ENCODE measurements at regions not wholly inside any gene's neighbourhood (a gene's known extent, or its start where the extent isn't known, plus 50 kb on each side); places are given as distances from the start of the nearest gene placed in this dataset.

DNA sequence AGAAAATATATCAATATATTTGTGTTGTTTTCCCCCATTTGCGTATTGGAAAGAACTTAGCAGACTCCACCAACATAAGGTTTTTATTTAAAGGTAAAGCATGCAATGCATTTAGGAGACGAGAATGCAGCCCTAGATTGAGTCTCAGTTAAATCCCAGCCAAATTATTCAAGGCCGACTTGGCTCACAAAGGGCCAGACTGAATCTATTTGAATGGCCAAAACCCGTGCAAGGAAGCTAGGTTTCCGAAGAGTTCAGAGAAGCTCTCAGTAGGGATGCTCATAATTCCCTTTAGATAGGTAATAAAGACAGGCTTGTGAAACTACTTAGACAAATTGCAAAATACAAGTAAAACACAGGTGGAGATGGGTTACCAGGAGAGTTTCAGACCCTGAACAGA lies 520.3 kb downstream of the CDH9 start:
- Histone ChIP-seq H3K4me2 (ENCODE audit: low read length) (no peak overlapping the region), H3K9me2 (ENCODE audit: insufficient read depth, low read length) (no peaks in the 10 kb centered on the region), H2AFZ (ENCODE audit: low read depth, low read length) (no peak overlapping the region), H3K79me2 (replicated peaks; ENCODE audit: insufficient read depth, low read length) (no peaks in the 10 kb centered on the region), H3K27ac (ENCODE audit: low read length) (no peak overlapping the region), H3K9ac (ENCODE audit: low read length) (no peak overlapping the region), H3K36me3 (ENCODE audit: insufficient read depth, low read length) (no peaks in the 10 kb centered on the region), H3K4me3 (ENCODE audit: low read length) (no peak overlapping the region), H4K20me1 (ENCODE audit: insufficient read depth) (no peaks in the 10 kb centered on the region), H3K9me3 (ENCODE audit: low read length) (no peaks in the 10 kb centered on the region), H3K27me3 (ENCODE audit: insufficient read depth, low read depth, low read length) (no peaks in the 10 kb centered on the region), H3F3A (ENCODE audit: insufficient read depth, low read length, poor library complexity, severe bottlenecking) (no peaks in the 10 kb centered on the region)
- TF ChIP-seq TAF1 (IDR thresholded peaks at IDR 0.05; ENCODE audit: low read depth) (no peak), SMC3 (conservative IDR thresholded peaks at IDR 0.05; ENCODE audit: poor library complexity) (no peak), EP300 (conservative IDR thresholded peaks at IDR 0.05; ENCODE audit: poor library complexity, severe bottlenecking) (no peak), POLR2AphosphoS5 (IDR thresholded peaks at IDR 0.05) (no peak), EZH2 (IDR thresholded peaks at IDR 0.05; ENCODE audit: borderline replicate concordance, insufficient read depth, low read length, poor library complexity, severe bottlenecking) (no peak), RAD21 (conservative IDR thresholded peaks at IDR 0.05) (no peak), MXI1 (conservative IDR thresholded peaks at IDR 0.05; ENCODE audit: poor library complexity, severe bottlenecking) (no peak)
- TF ChIP-seq, protein P1, sequence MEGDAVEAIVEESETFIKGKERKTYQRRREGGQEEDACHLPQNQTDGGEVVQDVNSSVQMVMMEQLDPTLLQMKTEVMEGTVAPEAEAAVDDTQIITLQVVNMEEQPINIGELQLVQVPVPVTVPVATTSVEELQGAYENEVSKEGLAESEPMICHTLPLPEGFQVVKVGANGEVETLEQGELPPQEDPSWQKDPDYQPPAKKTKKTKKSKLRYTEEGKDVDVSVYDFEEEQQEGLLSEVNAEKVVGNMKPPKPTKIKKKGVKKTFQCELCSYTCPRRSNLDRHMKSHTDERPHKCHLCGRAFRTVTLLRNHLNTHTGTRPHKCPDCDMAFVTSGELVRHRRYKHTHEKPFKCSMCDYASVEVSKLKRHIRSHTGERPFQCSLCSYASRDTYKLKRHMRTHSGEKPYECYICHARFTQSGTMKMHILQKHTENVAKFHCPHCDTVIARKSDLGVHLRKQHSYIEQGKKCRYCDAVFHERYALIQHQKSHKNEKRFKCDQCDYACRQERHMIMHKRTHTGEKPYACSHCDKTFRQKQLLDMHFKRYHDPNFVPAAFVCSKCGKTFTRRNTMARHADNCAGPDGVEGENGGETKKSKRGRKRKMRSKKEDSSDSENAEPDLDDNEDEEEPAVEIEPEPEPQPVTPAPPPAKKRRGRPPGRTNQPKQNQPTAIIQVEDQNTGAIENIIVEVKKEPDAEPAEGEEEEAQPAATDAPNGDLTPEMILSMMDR (IDR thresholded peaks at IDR 0.05; ENCODE audit: poor library complexity, severe bottlenecking), result no peak
- TF ChIP-seq, protein P2, sequence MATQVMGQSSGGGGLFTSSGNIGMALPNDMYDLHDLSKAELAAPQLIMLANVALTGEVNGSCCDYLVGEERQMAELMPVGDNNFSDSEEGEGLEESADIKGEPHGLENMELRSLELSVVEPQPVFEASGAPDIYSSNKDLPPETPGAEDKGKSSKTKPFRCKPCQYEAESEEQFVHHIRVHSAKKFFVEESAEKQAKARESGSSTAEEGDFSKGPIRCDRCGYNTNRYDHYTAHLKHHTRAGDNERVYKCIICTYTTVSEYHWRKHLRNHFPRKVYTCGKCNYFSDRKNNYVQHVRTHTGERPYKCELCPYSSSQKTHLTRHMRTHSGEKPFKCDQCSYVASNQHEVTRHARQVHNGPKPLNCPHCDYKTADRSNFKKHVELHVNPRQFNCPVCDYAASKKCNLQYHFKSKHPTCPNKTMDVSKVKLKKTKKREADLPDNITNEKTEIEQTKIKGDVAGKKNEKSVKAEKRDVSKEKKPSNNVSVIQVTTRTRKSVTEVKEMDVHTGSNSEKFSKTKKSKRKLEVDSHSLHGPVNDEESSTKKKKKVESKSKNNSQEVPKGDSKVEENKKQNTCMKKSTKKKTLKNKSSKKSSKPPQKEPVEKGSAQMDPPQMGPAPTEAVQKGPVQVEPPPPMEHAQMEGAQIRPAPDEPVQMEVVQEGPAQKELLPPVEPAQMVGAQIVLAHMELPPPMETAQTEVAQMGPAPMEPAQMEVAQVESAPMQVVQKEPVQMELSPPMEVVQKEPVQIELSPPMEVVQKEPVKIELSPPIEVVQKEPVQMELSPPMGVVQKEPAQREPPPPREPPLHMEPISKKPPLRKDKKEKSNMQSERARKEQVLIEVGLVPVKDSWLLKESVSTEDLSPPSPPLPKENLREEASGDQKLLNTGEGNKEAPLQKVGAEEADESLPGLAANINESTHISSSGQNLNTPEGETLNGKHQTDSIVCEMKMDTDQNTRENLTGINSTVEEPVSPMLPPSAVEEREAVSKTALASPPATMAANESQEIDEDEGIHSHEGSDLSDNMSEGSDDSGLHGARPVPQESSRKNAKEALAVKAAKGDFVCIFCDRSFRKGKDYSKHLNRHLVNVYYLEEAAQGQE (IDR thresholded peaks at IDR 0.05; ENCODE audit: borderline replicate concordance), result no peak

DNA sequence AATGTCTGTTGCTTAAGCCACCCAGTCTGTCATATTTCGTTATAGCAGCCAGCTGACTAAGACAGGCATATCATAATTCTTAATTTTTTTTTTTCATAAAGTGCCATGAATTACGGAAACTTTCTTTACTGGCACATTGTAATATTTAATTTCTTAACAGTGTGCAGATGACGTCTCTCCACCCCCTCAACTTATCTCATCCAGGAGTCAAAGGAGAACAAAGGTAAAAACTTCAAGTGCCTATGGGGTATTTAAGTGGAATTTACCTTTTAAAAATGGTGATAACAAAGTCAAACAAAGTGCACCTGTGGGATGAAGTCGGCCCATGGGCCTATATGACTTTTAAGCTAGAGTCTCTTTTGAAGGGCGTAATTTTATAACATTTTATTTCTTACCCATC lies 539.4 kb downstream of the CDH9 start:
- Histone ChIP-seq H3K27me3 (ENCODE audit: insufficient read depth, low read depth, low read length) (no peaks in the 10 kb centered on the region), H3K9ac (ENCODE audit: low read length) (no peak overlapping the region), H4K20me1 (ENCODE audit: insufficient read depth) (no peaks in the 10 kb centered on the region), H3K36me3 (ENCODE audit: insufficient read depth, low read length) (no peaks in the 10 kb centered on the region), H3K4me3 (ENCODE audit: low read length) (no peak overlapping the region), H3K4me2 (ENCODE audit: low read length) (no peak overlapping the region), H3K79me2 (replicated peaks; ENCODE audit: insufficient read depth, low read length) (no peaks in the 10 kb centered on the region), H3K9me2 (ENCODE audit: insufficient read depth, low read length) (no peaks in the 10 kb centered on the region), H3K9me3 (ENCODE audit: low read length) (no peaks in the 10 kb centered on the region), H2AFZ (ENCODE audit: low read depth, low read length) (no peak overlapping the region), H3F3A (ENCODE audit: insufficient read depth, low read length, poor library complexity, severe bottlenecking) (peaks cover 3% of the 10 kb centered on the region), H3K27ac (ENCODE audit: low read length) (no peak overlapping the region)
- TF ChIP-seq EZH2 (IDR thresholded peaks at IDR 0.05; ENCODE audit: borderline replicate concordance, insufficient read depth, low read length, poor library complexity, severe bottlenecking) (no peak), MXI1 (conservative IDR thresholded peaks at IDR 0.05; ENCODE audit: poor library complexity, severe bottlenecking) (no peak), SMC3 (conservative IDR thresholded peaks at IDR 0.05; ENCODE audit: poor library complexity) (no peak)

DNA sequence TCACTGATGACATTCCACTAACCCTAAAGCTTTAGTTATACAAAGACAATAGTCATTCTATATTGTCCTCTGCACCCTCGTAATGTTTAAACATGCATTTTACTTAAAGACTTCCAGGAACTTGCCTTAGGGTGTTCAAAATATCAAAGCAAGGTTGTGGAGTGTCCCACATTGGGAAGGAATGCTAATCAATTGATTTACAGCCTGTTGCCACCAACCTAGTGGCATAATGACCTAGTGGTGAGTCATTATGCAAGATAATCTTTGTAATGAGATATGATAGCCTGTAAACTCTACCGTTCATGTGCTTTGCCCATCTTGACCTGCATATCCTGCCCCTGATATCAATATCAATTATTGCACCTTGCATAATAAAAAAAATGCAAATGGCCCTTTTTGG lies 542.9 kb downstream of the CDH9 start:
- Histone ChIP-seq H3K9ac (ENCODE audit: low read length) (no peak overlapping the region), H3K79me2 (replicated peaks; ENCODE audit: insufficient read depth, low read length) (no peaks in the 10 kb centered on the region), H3K9me2 (ENCODE audit: insufficient read depth, low read length) (no peaks in the 10 kb centered on the region), H3K4me2 (ENCODE audit: low read length) (no peak overlapping the region), H3K27ac (ENCODE audit: low read length) (no peak overlapping the region), H3F3A (ENCODE audit: insufficient read depth, low read length, poor library complexity, severe bottlenecking) (no peaks in the 10 kb centered on the region), H3K27me3 (ENCODE audit: insufficient read depth, low read depth, low read length) (no peaks in the 10 kb centered on the region), H3K9me3 (ENCODE audit: low read length) (peaks cover 5% of the 10 kb centered on the region), H3K4me3 (ENCODE audit: low read length) (no peak overlapping the region), H3K36me3 (ENCODE audit: insufficient read depth, low read length) (no peaks in the 10 kb centered on the region), H2AFZ (ENCODE audit: low read depth, low read length) (no peak overlapping the region), H4K20me1 (ENCODE audit: insufficient read depth) (no peaks in the 10 kb centered on the region)
- TF ChIP-seq EP300 (conservative IDR thresholded peaks at IDR 0.05; ENCODE audit: poor library complexity, severe bottlenecking) (no peak), TAF1 (IDR thresholded peaks at IDR 0.05; ENCODE audit: low read depth) (no peak), RAD21 (conservative IDR thresholded peaks at IDR 0.05) (no peak), SMC3 (conservative IDR thresholded peaks at IDR 0.05; ENCODE audit: poor library complexity) (no peak), EZH2 (IDR thresholded peaks at IDR 0.05; ENCODE audit: borderline replicate concordance, insufficient read depth, low read length, poor library complexity, severe bottlenecking) (no peak), POLR2AphosphoS5 (IDR thresholded peaks at IDR 0.05) (no peak), MXI1 (conservative IDR thresholded peaks at IDR 0.05; ENCODE audit: poor library complexity, severe bottlenecking) (no peak)
- TF ChIP-seq, protein P2 (IDR thresholded peaks at IDR 0.05; ENCODE audit: borderline replicate concordance), result no peak
- TF ChIP-seq, protein P1 (IDR thresholded peaks at IDR 0.05; ENCODE audit: poor library complexity, severe bottlenecking), result no peak
